Right lobe of liver (tissue), 4 donors: ENCODE measurements at regions not wholly inside any gene's neighbourhood (a gene's known extent, or its start where the extent isn't known, plus 50 kb on each side); places are given as distances from the start of the nearest gene placed in this dataset.

Experiments
- POLR2A ChIP-seq: fragments of 450-650 bp; IDR thresholded peaks from one replicate; pipeline ENCODE4 v1.6.1; 2017; ENCODE audit warnings: antibody characterized with exemption, mild to moderate bottlenecking
- TF ChIP-seq, protein P1 (sequence below), 4 donors: fragments of 200-600 bp in 3 of 4; fragments of 450-650 bp in 1 of 4; IDR thresholded peaks; one replicate each; pipeline versions ENCODE4 v1.5.1 to v1.8.0; 2016 to 2022; ENCODE audit warnings: antibody characterized with exemption in 4 of 4, mild to moderate bottlenecking in 2 of 4
- donor health status: DM: no; HTN: no; CAD: no.
- donor health status: DM: no; HTN: no; CAD: no.
- donor health status: DM: no; HTN: yes; CAD: no.

- TF ChIP-seq, protein P1, sequence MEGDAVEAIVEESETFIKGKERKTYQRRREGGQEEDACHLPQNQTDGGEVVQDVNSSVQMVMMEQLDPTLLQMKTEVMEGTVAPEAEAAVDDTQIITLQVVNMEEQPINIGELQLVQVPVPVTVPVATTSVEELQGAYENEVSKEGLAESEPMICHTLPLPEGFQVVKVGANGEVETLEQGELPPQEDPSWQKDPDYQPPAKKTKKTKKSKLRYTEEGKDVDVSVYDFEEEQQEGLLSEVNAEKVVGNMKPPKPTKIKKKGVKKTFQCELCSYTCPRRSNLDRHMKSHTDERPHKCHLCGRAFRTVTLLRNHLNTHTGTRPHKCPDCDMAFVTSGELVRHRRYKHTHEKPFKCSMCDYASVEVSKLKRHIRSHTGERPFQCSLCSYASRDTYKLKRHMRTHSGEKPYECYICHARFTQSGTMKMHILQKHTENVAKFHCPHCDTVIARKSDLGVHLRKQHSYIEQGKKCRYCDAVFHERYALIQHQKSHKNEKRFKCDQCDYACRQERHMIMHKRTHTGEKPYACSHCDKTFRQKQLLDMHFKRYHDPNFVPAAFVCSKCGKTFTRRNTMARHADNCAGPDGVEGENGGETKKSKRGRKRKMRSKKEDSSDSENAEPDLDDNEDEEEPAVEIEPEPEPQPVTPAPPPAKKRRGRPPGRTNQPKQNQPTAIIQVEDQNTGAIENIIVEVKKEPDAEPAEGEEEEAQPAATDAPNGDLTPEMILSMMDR (IDR thresholded peaks at IDR 0.05) = no peak
- TF ChIP-seq POLR2A = no peak
These were observed 549.2 kb upstream of the BTBD3 start for GRCh38 chr20:11368499-11368898.
